GM19455 (cell line): ENCODE measurements at regions not wholly inside any gene's neighbourhood (a gene's known extent, or its start where the extent isn't known, plus 50 kb on each side); places are given as distances from the start of the nearest gene placed in this dataset.
"Not testable (repeated sequence)": the region's sequence is repeated elsewhere in the genome, so short reads cannot be mapped to it uniquely, and the experiment has no call there.

Experiments
- ATAC-seq: cut with Tn5 transposase; IDR thresholded peaks from one replicate; pipeline ENCODE4 v1.9.1; 2021; ENCODE audit not compliant: unreplicated experiment

GRCh38 chr9:115849679-115850412 is 303.7 kb upstream of the PAPPA start:
- ATAC-seq = no peak

DNA sequence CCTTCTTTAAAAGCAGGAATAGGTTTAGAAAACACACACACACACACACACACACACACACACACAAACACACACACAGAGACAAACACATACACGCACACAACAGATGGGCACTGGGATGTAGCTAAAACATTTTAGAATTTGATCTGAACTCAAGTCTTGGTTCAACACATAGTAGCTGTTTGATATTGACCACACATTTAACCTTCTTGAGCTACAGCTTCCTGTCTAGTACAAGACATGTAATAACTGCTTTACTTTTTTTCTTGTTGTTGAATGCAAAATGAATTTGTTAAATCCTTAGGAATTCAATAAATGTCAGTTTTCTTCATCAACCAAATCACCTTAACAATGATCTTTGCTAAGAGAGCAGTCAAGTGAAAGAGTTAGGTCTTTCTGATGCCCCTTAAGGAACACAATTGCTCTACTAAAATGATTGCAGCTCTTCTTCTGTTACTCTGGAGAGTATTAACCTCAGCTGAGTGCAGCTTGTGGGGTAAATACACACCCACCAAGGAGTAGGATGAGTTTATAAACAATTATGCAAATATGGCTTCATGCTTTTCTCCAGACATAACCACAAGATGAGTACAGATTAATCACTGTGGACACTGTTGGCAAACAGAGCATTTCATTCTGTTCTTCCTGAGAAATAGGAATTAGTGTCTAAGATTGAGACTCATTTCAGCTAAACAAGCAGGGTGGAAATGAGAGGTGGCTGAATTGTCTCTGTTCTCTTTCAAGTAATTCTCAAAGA is 302.9 kb upstream of the PAPPA start:
- no peak for ATAC-seq

DNA sequence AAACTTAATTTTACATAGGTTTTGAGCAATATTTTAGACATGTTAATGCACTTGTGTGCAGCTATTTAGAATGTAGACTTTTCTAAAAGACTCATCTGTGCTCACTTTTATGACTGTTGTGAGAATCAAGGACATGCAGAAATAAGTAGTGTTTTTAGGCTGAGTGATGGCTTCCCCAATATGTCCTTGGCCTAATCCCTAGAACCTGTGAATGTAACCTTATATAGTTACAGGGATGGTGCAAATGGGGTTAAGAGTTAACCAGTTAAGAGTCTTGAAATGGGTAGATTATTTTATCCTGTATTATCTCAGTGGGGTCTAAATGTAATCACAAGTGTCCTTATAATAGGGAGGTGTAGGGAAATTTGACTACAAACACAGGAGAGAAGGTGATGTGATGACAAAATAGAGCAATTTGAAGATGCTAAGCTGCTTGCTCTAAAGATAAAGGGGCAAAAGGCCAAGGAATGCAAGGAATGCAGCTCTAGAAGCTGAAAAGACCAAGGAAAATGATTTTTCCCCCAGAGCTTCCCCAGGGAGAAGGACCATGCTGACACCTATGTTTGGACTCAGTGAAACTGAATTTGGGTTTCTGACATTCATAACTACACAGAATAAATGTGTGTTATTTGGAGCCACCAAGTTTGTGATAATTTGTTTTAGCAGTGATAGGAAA is 298.0 kb upstream of the PAPPA start:
- ATAC-seq = no peak

DNA sequence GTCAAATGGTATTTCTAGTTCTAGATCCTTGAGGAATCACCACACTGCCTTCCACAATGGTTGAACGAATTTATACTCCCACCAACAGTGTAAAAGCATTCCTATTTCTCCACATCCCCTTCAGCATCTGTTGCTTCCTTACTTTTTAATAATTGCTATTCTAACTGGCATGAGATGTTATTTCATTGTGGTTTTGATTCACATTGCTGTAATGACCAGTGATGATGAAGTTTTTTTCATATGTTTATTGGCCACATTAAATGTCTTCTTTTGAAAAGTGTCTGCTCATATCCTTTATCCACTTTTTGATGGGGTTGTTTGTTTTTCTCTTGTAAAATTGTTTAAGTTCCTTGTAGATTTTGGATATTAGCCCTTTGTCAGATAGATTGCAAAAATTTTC is 295.2 kb upstream of the PAPPA start:
- not testable (repeated sequence) for ATAC-seq

DNA sequence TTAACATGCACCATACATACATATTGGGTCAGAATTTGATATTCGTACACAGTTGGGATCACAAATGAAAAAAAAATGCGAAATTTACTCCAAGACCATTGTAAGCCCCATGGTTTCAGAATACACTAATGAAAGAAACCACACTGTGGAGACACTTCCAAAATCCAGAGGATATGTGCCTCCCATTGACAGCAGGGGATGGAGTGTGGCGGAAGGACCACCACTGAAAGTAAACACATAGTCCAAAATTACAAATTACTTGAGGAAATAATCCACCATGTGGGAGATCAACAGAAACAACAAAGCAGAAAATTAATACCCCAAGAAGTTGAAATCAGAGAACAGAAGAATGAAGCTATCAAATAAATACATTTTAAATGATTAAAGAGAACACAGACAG is 291.6 kb upstream of the PAPPA start:
- no peak for ATAC-seq

- ATAC-seq = no peak
These were observed 289.0 kb upstream of the PAPPA start for GRCh38 chr9:115864581-115864980.

DNA sequence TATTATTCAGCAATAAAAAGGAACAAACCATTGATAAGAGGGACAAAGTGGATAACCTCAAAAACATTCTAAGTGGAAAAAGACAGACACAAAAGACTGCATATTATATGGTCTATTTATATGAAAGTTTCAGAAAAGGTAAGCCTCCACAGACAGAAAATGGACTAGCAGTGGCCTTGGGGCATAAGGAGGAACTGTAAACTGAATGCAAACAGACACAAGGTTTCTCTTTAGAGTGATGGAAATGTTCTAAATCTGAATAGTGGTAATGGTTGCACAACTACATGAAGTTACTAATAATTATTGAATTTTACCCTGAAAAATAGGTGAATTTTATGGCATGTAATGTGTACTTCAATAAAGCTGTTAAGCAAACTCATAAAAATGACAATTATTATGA is 286.3 kb upstream of the PAPPA start:
- no peak for ATAC-seq

- ATAC-seq = no peak
These were observed 275.6 kb upstream of the PAPPA start for GRCh38 chr9:115877852-115878438.

DNA sequence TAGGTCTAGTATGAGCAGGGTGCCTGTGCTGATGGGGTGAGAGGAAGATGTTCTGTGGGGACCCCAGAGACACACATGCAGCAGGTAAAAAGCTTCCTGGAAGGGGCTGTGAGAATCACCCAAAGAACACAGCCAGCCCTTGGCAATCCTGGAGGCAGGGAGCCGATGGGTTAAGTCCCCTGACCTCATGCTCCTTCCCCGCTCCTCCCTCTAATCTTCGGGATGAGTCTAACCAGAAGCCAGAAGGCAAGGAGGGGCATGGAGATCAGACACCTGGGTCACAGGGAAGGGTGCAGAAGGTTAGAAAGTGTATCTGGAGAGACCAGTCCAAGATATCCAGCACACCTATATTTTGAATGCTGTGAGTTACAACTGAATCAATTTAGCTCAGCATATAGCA is 274.1 kb upstream of the PAPPA start:
- ATAC-seq = no peak

- no peak for ATAC-seq
These were observed 273.2 kb upstream of the PAPPA start for GRCh38 chr9:115880221-115880885.

DNA sequence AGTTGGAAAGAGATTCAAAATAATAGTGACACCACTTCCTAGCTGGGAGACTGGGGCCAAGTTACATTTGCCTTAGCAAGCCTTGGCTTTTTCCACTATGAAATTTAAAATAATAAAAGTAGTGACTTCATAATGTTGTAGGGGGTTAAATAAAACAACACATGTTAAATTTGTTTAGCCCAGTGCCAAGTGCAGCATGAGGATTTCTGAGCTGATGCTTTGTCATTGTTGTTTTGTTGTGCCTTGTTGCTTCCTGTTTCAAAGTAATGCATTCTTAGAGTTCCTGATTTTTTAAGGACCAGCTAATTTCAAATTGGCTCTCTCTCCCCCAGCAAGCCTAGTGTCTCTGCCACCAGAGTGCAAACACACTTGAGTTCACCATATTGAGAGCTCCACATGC is 270.7 kb upstream of the PAPPA start:
- no peak for ATAC-seq

GRCh38 chr9:115883467-115884329 is 269.9 kb upstream of the PAPPA start:
- no peak for ATAC-seq

GRCh38 chr9:115884846-115885245 is 268.7 kb upstream of the PAPPA start:
- no peak for ATAC-seq

DNA sequence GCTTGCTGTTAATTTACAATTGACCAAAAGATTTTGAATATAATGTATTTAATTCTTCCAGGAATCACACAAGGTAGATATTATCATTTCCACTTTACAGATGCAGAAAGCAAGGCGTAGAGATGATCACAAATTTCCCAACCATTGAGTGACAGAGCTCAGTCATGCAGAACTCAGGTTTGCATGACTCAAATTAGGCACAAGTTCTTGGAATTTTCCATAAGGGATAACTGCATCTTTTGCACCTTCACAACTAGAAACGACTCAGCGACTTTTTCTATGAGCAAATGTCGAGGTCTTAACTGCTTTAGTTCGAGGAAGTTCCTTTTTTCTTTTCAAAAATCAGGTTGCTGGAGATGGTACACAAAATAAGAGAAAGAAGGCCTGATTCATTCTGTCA is 265.5 kb upstream of the PAPPA start:
- ATAC-seq = no peak

DNA sequence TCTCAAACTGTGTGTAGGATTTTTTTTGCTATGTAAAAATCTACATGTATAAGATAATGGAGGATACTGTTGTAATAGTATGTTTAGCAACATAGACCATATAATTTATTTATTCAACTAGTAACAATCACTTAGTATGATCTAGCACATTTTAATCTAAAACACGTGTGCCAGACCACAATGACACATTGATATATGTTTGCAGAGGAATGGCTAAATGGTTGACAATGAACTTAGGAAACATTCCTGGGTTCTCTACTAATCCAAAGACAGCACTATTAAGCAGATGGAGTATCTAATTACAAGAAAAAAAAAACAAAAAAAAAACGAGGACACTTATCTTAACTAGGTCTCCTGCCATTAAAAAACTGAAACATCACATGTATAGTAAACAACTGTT is 261.7 kb upstream of the PAPPA start:
- no peak for ATAC-seq

DNA sequence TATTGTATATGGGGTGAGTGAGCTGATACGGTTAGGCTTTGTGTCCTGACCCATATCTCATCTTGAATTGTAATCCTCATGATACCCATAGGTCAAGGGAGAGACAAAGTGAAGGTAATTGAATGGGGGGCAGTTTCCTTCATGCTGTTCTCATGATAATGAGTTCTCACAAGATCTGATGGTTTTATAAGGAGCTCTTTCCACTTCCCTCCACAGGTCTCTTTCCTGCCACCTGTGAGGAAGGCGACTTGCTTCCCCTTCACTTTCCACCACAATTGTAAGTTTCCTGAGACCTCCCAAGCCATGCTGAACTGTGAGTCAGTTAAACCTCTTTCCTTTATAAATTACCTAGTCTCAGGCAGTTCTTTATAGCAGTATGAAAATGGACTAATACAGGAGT is 255.1 kb upstream of the PAPPA start:
- ATAC-seq = not testable (repeated sequence)

DNA sequence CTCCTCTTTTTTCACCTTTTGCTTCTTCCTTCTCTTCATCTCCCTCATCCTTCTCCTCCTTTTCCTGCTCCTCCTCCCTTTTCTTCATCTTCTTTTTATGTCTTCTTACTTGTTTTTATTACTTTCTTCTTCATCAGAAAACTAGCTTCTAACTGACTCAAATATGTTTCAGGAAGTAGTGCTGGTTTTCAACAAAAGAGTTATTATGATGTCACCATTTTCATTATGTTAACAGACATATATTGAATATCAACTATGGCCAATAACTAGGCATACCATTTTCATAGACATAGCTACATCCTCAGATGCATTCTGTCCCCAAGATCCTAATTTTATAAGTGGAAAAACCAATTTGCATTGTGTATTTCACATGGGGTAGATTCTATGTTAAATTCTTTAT is 252.9 kb upstream of the PAPPA start:
- ATAC-seq = no peak

GRCh38 chr9:115910959-115911358 is 242.6 kb upstream of the PAPPA start:
- ATAC-seq = no peak

DNA sequence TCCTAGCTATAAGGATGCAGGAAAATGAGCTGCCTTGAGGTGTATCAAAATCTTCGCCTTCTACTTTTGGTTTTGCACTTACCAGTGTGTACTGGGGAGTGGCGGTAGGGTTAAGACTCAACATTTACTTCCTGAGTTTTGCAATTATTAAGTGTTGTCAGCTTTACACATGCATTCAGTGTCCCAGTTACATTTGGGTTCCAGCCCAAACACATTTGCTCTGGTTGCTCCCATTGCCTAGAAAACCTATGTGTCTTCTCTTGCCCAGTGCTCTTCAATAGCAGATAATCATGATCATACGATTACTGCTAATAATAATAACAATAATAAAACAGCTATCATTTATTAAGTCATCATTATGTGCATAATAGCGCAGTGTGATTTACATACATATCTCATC is 241.5 kb upstream of the PAPPA start:
- no peak for ATAC-seq

GRCh38 chr9:115913696-115914095 is 239.9 kb upstream of the PAPPA start:
- ATAC-seq = no peak
